PFSK-1 (cell line): ENCODE measurements at regions not wholly inside any gene's neighbourhood (a gene's known extent, or its start where the extent isn't known, plus 50 kb on each side); places are given as distances from the start of the nearest gene placed in this dataset.

Experiments
- FOXP2 ChIP-seq: optimal IDR thresholded peaks from 2 replicates; pipeline ENCODE3; 2011; ENCODE audit warnings: borderline replicate concordance, control low read depth, inconsistent platforms; ENCODE audit not compliant: insufficient read depth; ENCODE audit errors: extremely low read length, extremely low read depth
- POLR2AphosphoS5 ChIP-seq: IDR thresholded peaks from 2 replicates; pipeline ENCODE4 v1.6.1; 2012; ENCODE audit warnings: low read depth, mild to moderate bottlenecking, control low read depth, low read length, moderate library complexity
- SIN3A ChIP-seq: IDR thresholded peaks from 2 replicates; pipeline ENCODE4 v1.6.1; 2012; ENCODE audit warnings: mild to moderate bottlenecking, low read length, moderate library complexity, borderline replicate concordance; ENCODE audit not compliant: insufficient read depth
- TAF1 ChIP-seq: IDR thresholded peaks from 2 replicates; pipeline ENCODE4 v1.6.1; 2012; ENCODE audit warnings: low read length, control low read depth, borderline replicate concordance; ENCODE audit not compliant: insufficient read depth
- TF ChIP-seq, protein P1 (sequence below), 2 experiments: IDR thresholded peaks; 2 replicates each; pipeline versions ENCODE4 v1.6.1 to v1.8.0; 2011 to 2012; ENCODE audit warnings: low read depth in 2 of 2, low read length in 2 of 2, control low read depth in 1 of 2, inconsistent platforms in 1 of 2, mild to moderate bottlenecking in 1 of 2, moderate library complexity in 1 of 2; ENCODE audit not compliant: insufficient read depth in 1 of 2

DNA sequence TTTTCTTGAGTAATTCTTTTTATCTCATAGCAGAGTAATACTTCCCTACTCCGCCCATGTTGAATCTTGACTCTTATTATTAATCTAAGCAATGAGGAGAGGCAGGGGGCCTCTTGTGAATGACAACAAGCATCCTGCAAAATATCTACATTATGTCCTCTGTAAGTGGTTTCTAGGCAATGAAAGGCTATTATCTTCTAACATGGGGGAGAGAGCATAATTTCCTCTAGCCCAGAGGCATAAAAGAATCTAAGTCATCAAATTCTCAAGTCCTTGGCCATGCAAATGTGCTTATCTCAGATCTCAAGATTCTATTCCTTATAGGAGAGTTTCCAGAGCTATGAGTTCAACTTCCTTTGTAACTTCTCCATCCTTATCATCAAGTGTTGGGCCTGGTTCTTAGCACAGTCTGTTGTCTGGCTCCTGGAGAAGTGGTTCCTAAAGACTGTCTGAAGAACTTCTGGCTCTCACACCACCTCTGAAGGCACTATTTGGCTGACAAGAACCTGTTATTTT is 423.1 kb upstream of the INTU start:
- TF ChIP-seq POLR2AphosphoS5 (no peak), FOXP2 (no peak), TAF1 (no peak), SIN3A (no peak)
- TF ChIP-seq, protein P1, sequence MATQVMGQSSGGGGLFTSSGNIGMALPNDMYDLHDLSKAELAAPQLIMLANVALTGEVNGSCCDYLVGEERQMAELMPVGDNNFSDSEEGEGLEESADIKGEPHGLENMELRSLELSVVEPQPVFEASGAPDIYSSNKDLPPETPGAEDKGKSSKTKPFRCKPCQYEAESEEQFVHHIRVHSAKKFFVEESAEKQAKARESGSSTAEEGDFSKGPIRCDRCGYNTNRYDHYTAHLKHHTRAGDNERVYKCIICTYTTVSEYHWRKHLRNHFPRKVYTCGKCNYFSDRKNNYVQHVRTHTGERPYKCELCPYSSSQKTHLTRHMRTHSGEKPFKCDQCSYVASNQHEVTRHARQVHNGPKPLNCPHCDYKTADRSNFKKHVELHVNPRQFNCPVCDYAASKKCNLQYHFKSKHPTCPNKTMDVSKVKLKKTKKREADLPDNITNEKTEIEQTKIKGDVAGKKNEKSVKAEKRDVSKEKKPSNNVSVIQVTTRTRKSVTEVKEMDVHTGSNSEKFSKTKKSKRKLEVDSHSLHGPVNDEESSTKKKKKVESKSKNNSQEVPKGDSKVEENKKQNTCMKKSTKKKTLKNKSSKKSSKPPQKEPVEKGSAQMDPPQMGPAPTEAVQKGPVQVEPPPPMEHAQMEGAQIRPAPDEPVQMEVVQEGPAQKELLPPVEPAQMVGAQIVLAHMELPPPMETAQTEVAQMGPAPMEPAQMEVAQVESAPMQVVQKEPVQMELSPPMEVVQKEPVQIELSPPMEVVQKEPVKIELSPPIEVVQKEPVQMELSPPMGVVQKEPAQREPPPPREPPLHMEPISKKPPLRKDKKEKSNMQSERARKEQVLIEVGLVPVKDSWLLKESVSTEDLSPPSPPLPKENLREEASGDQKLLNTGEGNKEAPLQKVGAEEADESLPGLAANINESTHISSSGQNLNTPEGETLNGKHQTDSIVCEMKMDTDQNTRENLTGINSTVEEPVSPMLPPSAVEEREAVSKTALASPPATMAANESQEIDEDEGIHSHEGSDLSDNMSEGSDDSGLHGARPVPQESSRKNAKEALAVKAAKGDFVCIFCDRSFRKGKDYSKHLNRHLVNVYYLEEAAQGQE (IDR thresholded peaks at IDR 0.05; ENCODE audit: insufficient read depth in 1 of 2, low read depth in 2 of 2, low read length in 2 of 2): no peak

DNA sequence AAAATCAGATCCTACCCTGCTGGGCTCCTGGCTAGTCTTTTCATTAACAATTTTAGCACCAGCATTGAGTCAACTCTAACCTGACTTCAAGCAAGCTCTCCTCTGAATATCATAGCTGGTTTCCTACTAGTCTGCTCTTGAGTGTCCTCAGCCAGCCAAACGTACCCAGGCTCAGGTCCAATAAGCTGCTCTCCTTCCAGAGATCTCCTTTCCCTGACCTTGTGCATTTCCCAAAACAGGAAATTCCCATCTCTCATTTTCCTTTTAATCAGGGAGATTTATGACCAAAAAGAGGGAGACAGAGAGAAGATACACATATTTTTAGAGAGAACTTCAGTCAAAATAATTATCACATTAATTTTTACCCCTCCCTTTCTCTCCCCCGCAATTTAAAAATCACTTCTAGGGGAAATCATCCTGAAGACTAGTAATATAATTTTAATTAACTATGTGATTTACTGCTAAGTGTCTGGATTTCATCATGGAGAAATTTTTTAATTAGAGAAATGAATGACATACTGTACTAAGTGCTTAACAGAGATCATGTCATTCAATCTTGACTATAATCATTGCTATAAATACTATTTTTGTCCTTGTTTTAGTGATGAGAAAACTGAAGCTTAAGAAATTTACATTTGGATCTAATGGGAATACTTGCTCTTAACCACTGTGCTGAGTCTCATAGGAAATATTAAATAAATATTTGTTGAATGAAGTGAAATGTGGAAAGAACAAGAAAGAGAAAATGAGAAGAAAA is 421.7 kb upstream of the INTU start:
- no peak for TF ChIP-seq POLR2AphosphoS5
- TF ChIP-seq, protein P1 (IDR thresholded peaks at IDR 0.05; ENCODE audit: insufficient read depth in 1 of 2, low read depth in 2 of 2, low read length in 2 of 2): no peak
- no peak for TF ChIP-seq TAF1
- TF ChIP-seq FOXP2: no peak
- no peak for TF ChIP-seq SIN3A

DNA sequence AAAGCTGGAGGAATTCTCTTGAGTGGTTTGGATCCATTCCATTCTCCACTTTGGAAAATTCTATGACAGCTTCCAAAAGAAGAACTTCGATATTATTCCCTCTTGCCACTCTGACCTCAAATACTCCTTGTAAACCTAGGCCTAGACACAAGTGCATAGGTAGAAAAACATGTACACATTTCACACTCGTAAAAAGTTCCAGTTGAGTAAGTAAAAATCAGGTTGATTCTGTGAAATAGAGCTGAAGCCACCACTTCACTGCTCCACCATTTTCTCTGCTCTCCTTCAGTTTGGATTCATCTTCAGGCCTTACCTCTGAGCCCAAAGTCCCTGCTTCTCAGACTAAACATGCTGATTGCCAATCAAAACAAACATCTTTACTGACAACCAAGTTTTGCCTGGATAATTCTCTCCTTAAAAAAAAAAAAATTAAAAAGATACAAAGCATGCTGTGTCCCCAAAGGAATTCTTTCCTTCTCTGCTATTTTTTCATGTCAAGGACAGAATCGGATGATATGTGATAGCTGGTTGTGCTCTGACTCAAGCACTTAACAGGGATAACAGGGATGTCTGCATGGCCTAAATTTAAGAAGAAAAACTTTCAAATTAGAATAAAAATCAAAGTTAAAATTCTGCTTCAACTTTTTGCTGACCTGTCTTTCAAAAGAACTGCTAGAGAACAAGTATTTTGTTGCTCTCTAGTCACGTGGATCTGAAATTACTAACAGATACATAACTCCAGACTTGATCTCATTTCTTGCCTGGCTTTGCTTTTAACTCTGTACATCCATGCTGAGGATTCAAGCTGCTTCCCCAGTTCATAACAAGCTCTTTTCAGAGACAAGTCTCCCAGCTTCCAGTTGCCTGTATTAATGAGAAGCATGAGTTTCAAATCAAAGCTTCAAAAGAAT is 420.9 kb upstream of the INTU start:
- TF ChIP-seq FOXP2 (no peak), TAF1 (no peak), POLR2AphosphoS5 (no peak)
- TF ChIP-seq, protein P1 (IDR thresholded peaks at IDR 0.05; ENCODE audit: insufficient read depth in 1 of 2, low read depth in 2 of 2, low read length in 2 of 2): no peak

DNA sequence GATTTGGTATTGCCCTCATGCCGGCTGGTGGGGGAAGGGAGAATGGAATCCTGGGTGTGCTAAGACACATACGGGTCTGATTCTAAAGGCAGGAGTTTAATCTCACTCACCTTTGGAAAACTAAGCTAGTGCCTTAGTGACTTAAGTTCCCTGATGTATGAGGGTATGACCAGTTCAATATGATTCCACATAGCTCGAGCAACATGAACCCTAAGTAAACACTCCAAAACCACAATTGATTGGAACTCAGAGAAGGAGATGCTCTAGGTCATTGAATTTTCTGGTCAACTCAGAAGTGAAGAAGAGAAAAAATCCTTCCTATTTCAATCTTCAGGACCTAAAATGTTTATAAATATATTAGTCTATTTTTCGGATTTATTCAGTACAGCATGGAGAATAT is 420.1 kb upstream of the INTU start:
- TF ChIP-seq, protein P1 (IDR thresholded peaks at IDR 0.05; ENCODE audit: insufficient read depth in 1 of 2, low read depth in 2 of 2, low read length in 2 of 2): no peak
- TF ChIP-seq POLR2AphosphoS5: no peak
- no peak for TF ChIP-seq SIN3A
- no peak for TF ChIP-seq TAF1
- TF ChIP-seq FOXP2: no peak
